ENCODE measurements at regions not wholly inside any gene's neighbourhood (a gene's known extent, or its start where the extent isn't known, plus 50 kb on each side); places are given as distances from the start of the nearest gene placed in this dataset.

- H3K4me2 ChIP-seq (ENCODE audit: low read depth, low read length) = no peak overlapping the region
- peaks cover 70% of the 10 kb centered on the region for H3K4me1 ChIP-seq (ENCODE audit: insufficient read depth, low read length)
- in situ Hi-C loops (cut with HindIII; ENCODE audit: extremely low pct_ligation_motif_present, low pct_unique_long_range_greater_than_20kb) = no loop called here
- no peak overlapping the region for H3K9ac ChIP-seq (ENCODE audit: insufficient read depth, low read depth, low read length)
- no TSS peak for BruUV-seq (replicated peaks)
- H4K20me1 ChIP-seq (ENCODE audit: insufficient read depth, low read length) = no peaks in the 10 kb centered on the region
- intact Hi-C loops (cut with micrococcal nuclease; ENCODE audit: unreplicated experiment) = loop anchor here (2.0 kb wide), 1 partner anchor 18 kb away; no protein-coding TSS in a partner anchor
- CTCF ChIA-PET (ENCODE audit: low intra/inter-chr PET ratio, low total read pairs) = no interaction called here
- whole genome bisulfite sequencing (ENCODE audit: low lambda C conversion rate) = 78% methylated on average over 4 of the region's 4 CpGs
- H3K27ac ChIP-seq (ENCODE audit: extremely low read length, insufficient read depth, low read length) = no peak overlapping the region
- H3K79me2 ChIP-seq (ENCODE audit: insufficient read depth, low read length) = no peaks in the 10 kb centered on the region
- no peaks in the 10 kb centered on the region for H3K9me3 ChIP-seq (ENCODE audit: low read length)
- peak; percentile 43 for DNase-seq (ENCODE audit: low spot score)
- no peak for ATAC-seq
- no peaks in the 10 kb centered on the region for H3K27me3 ChIP-seq (ENCODE audit: control insufficient read depth in 1 of 2, insufficient read depth in 2 of 2, low read length in 2 of 2)
- H2AFZ ChIP-seq (ENCODE audit: low read length) = no peak overlapping the region
- POLR2A ChIA-PET = no interaction called here
- H3K36me3 ChIP-seq (replicated peaks in 1 of 2; ENCODE audit: control insufficient read depth in 1 of 2, insufficient read depth in 2 of 2, low read length in 2 of 2) = no peaks in the 10 kb centered on the region
- H3K4me3 ChIP-seq (replicated peaks in 1 of 3; ENCODE audit: insufficient read depth in 1 of 3, low read depth in 2 of 3, low read length in 3 of 3) = no peak overlapping the region
- FAIRE-seq = no peak
- peak; percentile 79 for TF ChIP-seq ZMYM4 (CRISPR knock-in tag; IDR thresholded peaks at IDR 0.05)
- TF ChIP-seq SOX13 (IDR thresholded peaks at IDR 0.05) = no peak
- peak in 1 of 2 experiments; percentile 61; a peak in 2 of 4 replicates for TF ChIP-seq SOX13 (CRISPR knock-in tag; conservative IDR thresholded peaks at IDR 0.05 in 1 of 2, IDR thresholded peaks at IDR 0.05 in 1 of 2)
- peak; percentile 41; the same call in 1 of the 2 replicates for TF ChIP-seq RCOR2 (CRISPR knock-in tag; IDR thresholded peaks at IDR 0.05)
- peak; percentile 82; the same call in 1 of the 2 replicates for TF ChIP-seq HOMEZ (CRISPR knock-in tag; IDR thresholded peaks at IDR 0.05; ENCODE audit: low read depth)
- TF ChIP-seq HNF4G (IDR thresholded peaks at IDR 0.05; ENCODE audit: borderline replicate concordance, low read depth, low read length) = peak; percentile 59; the same call in 1 of the 2 replicates
- 0 out of 2 replicates have a peak, but pooled peaks have one; percentile 29 for TF ChIP-seq HNF4G (CRISPR knock-in tag; IDR thresholded peaks at IDR 0.05; ENCODE audit: borderline replicate concordance, low read depth)
- 0 out of 2 replicates have a peak, but pooled peaks have one; percentile 29 for TF ChIP-seq RXRB (CRISPR knock-in tag; IDR thresholded peaks at IDR 0.05; ENCODE audit: borderline replicate concordance)
- no peak for TF ChIP-seq ZNF441 (CRISPR knock-in tag; IDR thresholded peaks at IDR 0.05; ENCODE audit: borderline replicate concordance)
- peak; percentile 43; the same call in 1 of the 2 replicates for TF ChIP-seq HOXA3 (CRISPR knock-in tag; IDR thresholded peaks at IDR 0.05)
- TF ChIP-seq TBX2 (CRISPR knock-in tag; IDR thresholded peaks at IDR 0.05; ENCODE audit: borderline replicate concordance) = peak; percentile 9; the same call in 1 of the 2 replicates
- TF ChIP-seq LCORL (IDR thresholded peaks at IDR 0.05) = no peak
- TF ChIP-seq LCORL (CRISPR knock-in tag; IDR thresholded peaks at IDR 0.05) = 0 out of 2 replicates have a peak, but pooled peaks have one; percentile 10
- TF ChIP-seq NR2F1 (CRISPR knock-in tag; IDR thresholded peaks at IDR 0.05) = 0 out of 4 replicates have a peak, but pooled peaks have one; percentile 37 to 53
- TF ChIP-seq ZMYM3 (CRISPR knock-in tag; IDR thresholded peaks at IDR 0.05) = peak; percentile 31; the same call in 1 of the 2 replicates
- TF ChIP-seq ESRRA (CRISPR knock-in tag; IDR thresholded peaks at IDR 0.05; ENCODE audit: low read depth) = peak; percentile 74; the same call in 1 of the 2 replicates
- TF ChIP-seq POGZ (CRISPR knock-in tag; IDR thresholded peaks at IDR 0.05) = peak; percentile 62; the same call in 1 of the 2 replicates
- no peak for TF ChIP-seq CBX1 (IDR thresholded peaks at IDR 0.05; ENCODE audit: low read depth)
- TF ChIP-seq MED1 (CRISPR knock-in tag; IDR thresholded peaks at IDR 0.05) = peak; percentile 45; the same call in 1 of the 2 replicates
- TF ChIP-seq NR2F6 (IDR thresholded peaks at IDR 0.05) = peak; percentile 79
- TF ChIP-seq NR2F6 (CRISPR knock-in tag; IDR thresholded peaks at IDR 0.05) = peak; percentile 67
- TF ChIP-seq STAG1 (CRISPR knock-in tag; IDR thresholded peaks at IDR 0.05) = 0 out of 2 replicates have a peak, but pooled peaks have one; percentile 6
- 0 out of 2 replicates have a peak, but pooled peaks have one; percentile 25 for TF ChIP-seq ZFX (CRISPR knock-in tag; IDR thresholded peaks at IDR 0.05; ENCODE audit: low read depth)
- peak; percentile 85 for TF ChIP-seq HNF4A (CRISPR knock-in tag; IDR thresholded peaks at IDR 0.05)
- no peak for TF ChIP-seq CREB3 (CRISPR knock-in tag; IDR thresholded peaks at IDR 0.05)
- no peak for TF ChIP-seq ZNF121 (CRISPR knock-in tag; IDR thresholded peaks at IDR 0.05)
- TF ChIP-seq SOX5 (CRISPR knock-in tag; IDR thresholded peaks at IDR 0.05; ENCODE audit: borderline replicate concordance) = peak; percentile 69
- peak; percentile 45; the same call in 1 of the 2 replicates for TF ChIP-seq ZNF644 (CRISPR knock-in tag; IDR thresholded peaks at IDR 0.05; ENCODE audit: low read depth)
These were observed 260.9 kb downstream of the MREG start for GRCh38 chr2:215752436-215752835.

All from HepG2 (cell line).